ENCODE measurements at regions not wholly inside any gene's neighbourhood (a gene's known extent, or its start where the extent isn't known, plus 50 kb on each side); places are given as distances from the start of the nearest gene placed in this dataset.

GRCh38 chr20:12482661-12483060 lies 526.1 kb upstream of the SPTLC3 start:
- Histone ChIP-seq H3K9ac (ENCODE audit: insufficient read depth, low read length, poor library complexity, severe bottlenecking) (no peak overlapping the region), H3K79me2 (ENCODE audit: insufficient read depth, low read length) (no peaks in the 10 kb centered on the region), H3K9me3 (replicated peaks in 1 of 2; ENCODE audit: control insufficient read depth in 1 of 2, insufficient read depth in 1 of 2, low read length in 2 of 2) (no peaks in the 10 kb centered on the region), H3K4me2 (replicated peaks; ENCODE audit: extremely low read depth, low read length, poor library complexity, severe bottlenecking) (no peak overlapping the region), H4K20me1 (ENCODE audit: insufficient read depth, low read length) (no peaks in the 10 kb centered on the region), H3K36me3 (replicated peaks in 1 of 2; ENCODE audit: control insufficient read depth in 1 of 2, insufficient read depth in 2 of 2, low read length in 2 of 2) (no peaks in the 10 kb centered on the region), H3K27me3 (ENCODE audit: control insufficient read depth in 2 of 2, insufficient read depth in 2 of 2, low read length in 2 of 2) (no peaks in the 10 kb centered on the region), H3K27ac (ENCODE audit: low read depth in 1 of 2, low read length in 2 of 2) (no peak overlapping the region), H3K4me1 (ENCODE audit: control insufficient read depth in 1 of 2, insufficient read depth in 2 of 2, low read length in 2 of 2) (no peaks in the 10 kb centered on the region), H2AFZ (ENCODE audit: insufficient read depth, low read depth, low read length, poor library complexity, severe bottlenecking) (no peak overlapping the region), H3K4me3 (replicated peaks in 1 of 3; ENCODE audit: low read depth in 2 of 3, low read length in 3 of 3) (no peak overlapping the region)
- H3K27ac Mint-ChIP-seq = no peak overlapping the region
- no peaks in the 10 kb centered on the region for H3K27me3 Mint-ChIP-seq (ENCODE audit: low read depth in 3 of 3)
- peaks cover 0 to 11% (median 2%) of the 10 kb centered on the region in 7 donors for H3K9me3 Mint-ChIP-seq
- no CpG with 5 or more reads among the region's 2 CpGs for WGBS (ENCODE audit: insufficient coverage)
- peaks cover 3% of the 10 kb centered on the region for H3K4me1 Mint-ChIP-seq
- H3K36me3 Mint-ChIP-seq = no peaks in the 10 kb centered on the region
- no peak overlapping the region for H3K4me3 Mint-ChIP-seq
- TF ChIP-seq CTCF (IDR thresholded peaks at IDR 0.05) = no peak
- intact Hi-C loops (cut with micrococcal nuclease) = no loop called here
- DNase-seq = no peak

- Histone ChIP-seq H4K20me1 (ENCODE audit: insufficient read depth, low read length) (no peaks in the 10 kb centered on the region), H3K27ac (ENCODE audit: low read depth in 1 of 2, low read length in 2 of 2) (no peak overlapping the region), H3K4me1 (ENCODE audit: control insufficient read depth in 1 of 2, insufficient read depth in 2 of 2, low read length in 2 of 2) (no peaks in the 10 kb centered on the region), H3K36me3 (replicated peaks in 1 of 2; ENCODE audit: control insufficient read depth in 1 of 2, insufficient read depth in 2 of 2, low read length in 2 of 2) (no peaks in the 10 kb centered on the region), H3K79me2 (ENCODE audit: insufficient read depth, low read length) (no peaks in the 10 kb centered on the region), H3K4me3 (replicated peaks in 1 of 3; ENCODE audit: low read depth in 2 of 3, low read length in 3 of 3) (no peak overlapping the region), H2AFZ (ENCODE audit: insufficient read depth, low read depth, low read length, poor library complexity, severe bottlenecking) (no peak overlapping the region), H3K9ac (ENCODE audit: insufficient read depth, low read length, poor library complexity, severe bottlenecking) (no peak overlapping the region), H3K9me3 (replicated peaks in 1 of 2; ENCODE audit: control insufficient read depth in 1 of 2, insufficient read depth in 1 of 2, low read length in 2 of 2) (peaks cover 0 to 5% of the 10 kb centered on the region in 2 donors), H3K4me2 (replicated peaks; ENCODE audit: extremely low read depth, low read length, poor library complexity, severe bottlenecking) (no peak overlapping the region), H3K27me3 (ENCODE audit: control insufficient read depth in 2 of 2, insufficient read depth in 2 of 2, low read length in 2 of 2) (no peaks in the 10 kb centered on the region)
- H3K9me3 Mint-ChIP-seq = peaks cover 0 to 8% (median 3%) of the 10 kb centered on the region in 7 donors
- no peak for TF ChIP-seq CTCF (IDR thresholded peaks at IDR 0.05)
- H3K27me3 Mint-ChIP-seq (ENCODE audit: low read depth in 3 of 3) = peaks cover 0 to 1% (median 0%) of the 10 kb centered on the region in 3 donors
- no peaks in the 10 kb centered on the region for H3K36me3 Mint-ChIP-seq
- H3K4me3 Mint-ChIP-seq = no peak overlapping the region
- no CpG with 5 or more reads among the region's 2 CpGs for WGBS (ENCODE audit: insufficient coverage)
- no peak overlapping the region for H3K27ac Mint-ChIP-seq
- no peak for DNase-seq
- intact Hi-C loops (cut with micrococcal nuclease) = no loop called here
- no peaks in the 10 kb centered on the region for H3K4me1 Mint-ChIP-seq
Observed at GRCh38 chr20:12502443-12502842, 506.3 kb upstream of the SPTLC3 start.

Data from CD14-positive monocyte (primary cell).